ENCODE measurements at regions not wholly inside any gene's neighbourhood (a gene's known extent, or its start where the extent isn't known, plus 50 kb on each side); places are given as distances from the start of the nearest gene placed in this dataset.

DNA sequence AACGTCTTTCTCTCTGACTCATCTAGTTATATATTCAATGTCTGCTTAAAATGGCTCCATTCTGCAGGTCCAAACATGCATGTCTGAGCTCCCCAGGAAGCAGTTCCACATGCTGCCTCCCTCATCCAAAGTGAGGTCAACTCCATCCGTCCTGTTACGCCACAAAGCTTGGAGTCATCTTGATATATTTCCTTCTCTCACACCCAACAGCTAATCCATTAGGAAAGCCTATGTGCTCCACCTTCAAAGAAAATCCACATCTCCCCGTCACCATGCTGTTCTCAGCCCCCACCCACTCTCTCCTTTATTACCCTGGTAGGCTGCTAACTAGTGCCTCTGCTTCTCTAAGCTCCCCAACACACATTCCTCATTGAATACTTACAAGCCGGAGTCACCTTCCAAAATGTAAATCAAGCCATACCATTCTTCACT is 130.2 kb upstream of the SYNDIG1 start:
- TF ChIP-seq, protein P1, sequence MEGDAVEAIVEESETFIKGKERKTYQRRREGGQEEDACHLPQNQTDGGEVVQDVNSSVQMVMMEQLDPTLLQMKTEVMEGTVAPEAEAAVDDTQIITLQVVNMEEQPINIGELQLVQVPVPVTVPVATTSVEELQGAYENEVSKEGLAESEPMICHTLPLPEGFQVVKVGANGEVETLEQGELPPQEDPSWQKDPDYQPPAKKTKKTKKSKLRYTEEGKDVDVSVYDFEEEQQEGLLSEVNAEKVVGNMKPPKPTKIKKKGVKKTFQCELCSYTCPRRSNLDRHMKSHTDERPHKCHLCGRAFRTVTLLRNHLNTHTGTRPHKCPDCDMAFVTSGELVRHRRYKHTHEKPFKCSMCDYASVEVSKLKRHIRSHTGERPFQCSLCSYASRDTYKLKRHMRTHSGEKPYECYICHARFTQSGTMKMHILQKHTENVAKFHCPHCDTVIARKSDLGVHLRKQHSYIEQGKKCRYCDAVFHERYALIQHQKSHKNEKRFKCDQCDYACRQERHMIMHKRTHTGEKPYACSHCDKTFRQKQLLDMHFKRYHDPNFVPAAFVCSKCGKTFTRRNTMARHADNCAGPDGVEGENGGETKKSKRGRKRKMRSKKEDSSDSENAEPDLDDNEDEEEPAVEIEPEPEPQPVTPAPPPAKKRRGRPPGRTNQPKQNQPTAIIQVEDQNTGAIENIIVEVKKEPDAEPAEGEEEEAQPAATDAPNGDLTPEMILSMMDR (IDR thresholded peaks at IDR 0.05), result no peak
- TF ChIP-seq EZH2 (IDR thresholded peaks at IDR 0.05; ENCODE audit: borderline replicate concordance, insufficient read depth, low read depth, low read length, poor library complexity, severe bottlenecking), result no peak
